HG03097 (cell line): ENCODE measurements at regions not wholly inside any gene's neighbourhood (a gene's known extent, or its start where the extent isn't known, plus 50 kb on each side); places are given as distances from the start of the nearest gene placed in this dataset.

Experiments used
- ATAC-seq: cut with Tn5 transposase; IDR thresholded peaks from one replicate; pipeline ENCODE4 v1.9.1; 2021; ENCODE audit not compliant: unreplicated experiment, low FRiP score

DNA sequence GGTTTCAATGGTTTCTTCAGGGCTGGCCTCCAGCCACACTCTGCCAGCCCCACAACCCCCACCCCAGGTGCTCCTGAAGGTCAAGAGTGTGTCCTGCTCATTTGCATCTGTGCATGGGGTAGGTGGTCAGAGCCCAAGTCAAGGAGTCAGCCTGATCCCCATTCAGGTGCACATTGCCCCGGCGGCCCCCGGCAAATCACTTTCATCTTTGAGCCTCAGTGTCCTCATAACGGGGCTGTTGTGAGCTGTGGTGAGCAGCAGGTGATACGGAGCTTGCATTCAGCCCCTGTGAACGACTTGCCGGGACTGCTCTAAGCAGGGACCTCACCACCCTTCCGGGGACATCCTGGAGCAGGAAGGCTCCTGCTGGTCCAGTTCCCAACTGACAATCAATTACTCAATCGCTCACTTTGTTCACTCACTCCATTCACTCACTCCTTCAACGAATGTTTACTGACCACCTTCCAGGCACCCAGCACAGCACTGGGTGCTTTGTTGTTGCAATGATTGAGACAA, 93.2 kb upstream of the CPEB4 start:
- no peak for ATAC-seq

GRCh38 chr5:173795601-173796000, 92.5 kb upstream of the CPEB4 start:
- no peak for ATAC-seq

GRCh38 chr5:173796721-173797495, 91.2 kb upstream of the CPEB4 start:
- no peak for ATAC-seq

GRCh38 chr5:173798127-173798810, 89.9 kb upstream of the CPEB4 start:
- no peak for ATAC-seq

DNA sequence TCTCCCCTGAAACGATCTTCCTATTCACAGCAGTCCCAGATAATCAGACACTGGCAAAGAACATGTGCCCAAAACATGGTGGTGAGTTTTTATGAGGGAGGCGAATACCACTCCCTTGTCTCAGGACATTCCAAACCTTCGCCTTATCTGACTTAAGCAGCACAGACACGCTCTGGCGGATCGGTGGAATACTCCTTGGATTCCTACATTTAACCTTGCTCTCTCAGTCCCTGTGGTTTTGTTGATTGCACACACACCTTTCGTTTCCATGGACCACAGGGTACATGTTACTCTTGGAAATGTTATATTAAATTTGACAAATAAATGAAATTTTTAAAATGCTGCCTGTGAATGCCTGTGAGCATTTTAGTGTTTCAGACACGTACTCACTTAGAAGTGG, 87.8 kb upstream of the CPEB4 start:
- ATAC-seq = no peak

- ATAC-seq = no peak
These were observed 87.1 kb upstream of the CPEB4 start for GRCh38 chr5:173801006-173801405.

- no peak for ATAC-seq
These were observed 85.4 kb upstream of the CPEB4 start for GRCh38 chr5:173802670-173803165.

DNA sequence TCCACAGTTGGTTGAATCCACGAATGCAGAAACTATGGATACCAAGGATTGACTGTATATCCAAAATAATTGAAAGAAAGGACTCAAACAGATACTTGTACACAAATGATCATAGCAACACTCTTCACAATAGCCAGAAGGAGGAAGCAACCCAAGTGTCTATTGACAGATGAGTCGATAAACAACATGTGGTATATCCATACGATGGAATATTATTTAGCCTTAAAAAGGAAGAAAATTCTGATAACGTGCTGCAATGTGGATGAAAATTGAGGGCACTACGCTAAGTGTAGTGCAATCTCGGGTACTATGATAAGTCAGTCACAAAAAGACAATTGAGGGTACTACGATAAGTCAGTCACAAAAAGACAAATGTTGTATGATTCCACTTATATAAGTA, 83.6 kb upstream of the CPEB4 start:
- ATAC-seq = no peak

- ATAC-seq = no peak
These were observed 81.7 kb upstream of the CPEB4 start for GRCh38 chr5:173806270-173807035.

DNA sequence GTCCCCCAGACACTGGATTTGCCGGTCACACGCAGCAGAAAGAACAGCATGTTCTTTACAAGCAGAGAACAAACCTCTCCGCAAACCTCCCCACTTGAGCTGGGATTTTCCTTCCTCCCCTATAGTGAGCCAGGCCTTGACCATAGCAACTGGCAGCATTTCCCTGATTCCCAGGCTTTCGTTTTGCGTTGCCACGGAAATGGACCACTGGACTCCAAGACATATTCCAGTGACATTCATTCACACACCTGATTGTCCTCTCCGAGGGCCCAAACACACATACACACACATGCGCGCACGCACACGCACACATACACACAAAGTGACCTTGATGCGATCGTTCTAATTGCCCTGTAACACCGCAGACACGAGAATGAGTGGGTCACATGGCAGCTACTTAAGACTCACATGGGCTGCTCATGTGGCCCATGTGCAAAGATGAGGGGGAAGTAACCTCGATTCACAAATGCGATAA, 80.9 kb upstream of the CPEB4 start:
- no peak for ATAC-seq

- ATAC-seq = no peak
These were observed 79.9 kb upstream of the CPEB4 start for GRCh38 chr5:173808079-173808808.

DNA sequence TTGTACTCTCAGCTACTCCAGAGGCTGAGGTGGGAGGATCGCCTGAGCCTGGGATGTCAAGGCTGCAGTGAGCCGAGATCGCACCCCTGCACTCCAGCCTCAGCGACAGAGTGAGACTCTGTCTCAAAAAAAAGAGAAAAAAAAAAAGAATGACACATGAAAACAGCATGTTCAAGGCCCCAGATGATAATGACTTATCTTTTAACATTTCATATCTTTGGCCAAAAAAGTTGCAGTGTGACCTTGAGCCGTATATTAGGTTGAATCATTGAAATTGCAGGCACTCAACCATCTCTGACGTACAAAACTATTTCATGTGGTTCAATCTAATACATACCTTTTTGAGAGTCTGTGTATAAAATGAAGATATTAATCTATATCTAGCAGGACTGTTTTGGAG, 79.1 kb upstream of the CPEB4 start:
- no peak for ATAC-seq

DNA sequence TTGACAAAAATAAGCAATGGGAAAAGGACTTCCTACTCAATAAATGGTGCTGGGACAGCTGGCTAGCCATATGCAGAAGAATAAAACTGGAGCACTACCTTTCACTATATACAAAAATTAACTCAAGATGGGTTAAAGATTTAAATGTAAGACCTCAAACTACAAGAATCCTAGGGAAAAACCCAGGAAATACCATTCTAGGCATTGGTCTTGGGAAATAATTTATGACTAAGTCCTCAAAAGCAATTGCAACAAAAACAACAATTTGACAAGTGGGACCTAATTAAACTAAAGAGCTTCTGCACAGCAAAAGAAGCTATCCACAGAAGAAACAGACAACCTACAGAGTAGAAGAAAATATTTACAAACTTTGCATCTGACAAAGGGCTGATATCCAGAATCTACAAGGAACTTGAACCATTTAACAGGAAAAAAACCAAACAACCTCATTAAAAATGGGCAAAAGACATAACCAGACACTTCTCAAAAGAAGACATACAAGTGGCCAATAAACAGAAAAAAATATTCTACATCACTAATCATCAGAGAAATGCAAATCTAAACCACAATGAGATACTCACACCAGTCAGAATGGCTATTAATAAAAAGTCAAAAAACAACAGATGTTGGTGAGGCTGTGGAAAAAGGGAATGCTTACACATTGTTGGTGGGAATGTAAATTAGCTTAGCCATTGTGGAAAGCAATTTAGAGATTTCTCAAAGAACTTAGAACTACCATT, 75.2 kb upstream of the CPEB4 start:
- ATAC-seq = no peak

DNA sequence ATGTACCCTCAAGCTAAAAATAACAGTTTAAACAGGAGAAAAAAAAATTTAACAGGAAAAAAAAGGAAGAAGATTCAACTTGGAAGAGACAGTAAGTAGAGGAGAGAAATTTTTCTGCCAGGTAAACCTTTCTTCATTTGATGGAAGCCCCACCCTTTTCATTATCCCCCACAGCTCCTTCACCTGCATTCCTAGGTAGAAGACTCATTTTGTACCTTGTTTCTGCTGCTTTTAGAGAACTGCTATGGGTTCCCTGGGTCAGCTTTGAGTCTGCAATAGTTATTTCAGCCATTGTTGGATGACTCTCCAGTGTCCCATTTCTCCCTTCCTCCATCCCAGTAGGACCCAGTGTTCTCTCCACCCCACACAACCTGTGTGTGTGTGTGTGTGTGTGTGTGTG, 74.1 kb upstream of the CPEB4 start:
- ATAC-seq = no peak

GRCh38 chr5:173815571-173815970, 72.6 kb upstream of the CPEB4 start:
- ATAC-seq = no peak

DNA sequence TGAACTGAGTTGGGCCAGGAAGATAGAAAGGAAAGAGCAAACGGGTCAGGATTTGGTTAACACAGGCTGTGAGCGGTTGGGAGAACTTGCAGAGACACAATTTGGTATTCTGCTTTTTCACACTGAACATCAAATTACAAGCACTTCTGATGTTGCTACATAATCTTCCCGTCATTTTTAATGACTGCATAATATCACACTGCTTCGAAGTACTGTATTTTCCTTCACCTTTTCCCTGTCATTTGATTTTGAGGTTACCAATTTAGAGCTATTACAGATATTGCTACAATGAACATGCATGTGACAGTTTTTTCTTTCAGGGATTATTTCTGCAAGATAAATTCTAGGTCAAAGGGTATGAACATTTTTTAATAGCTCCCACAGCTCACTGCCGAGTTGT, 71.4 kb upstream of the CPEB4 start:
- ATAC-seq = no peak

DNA sequence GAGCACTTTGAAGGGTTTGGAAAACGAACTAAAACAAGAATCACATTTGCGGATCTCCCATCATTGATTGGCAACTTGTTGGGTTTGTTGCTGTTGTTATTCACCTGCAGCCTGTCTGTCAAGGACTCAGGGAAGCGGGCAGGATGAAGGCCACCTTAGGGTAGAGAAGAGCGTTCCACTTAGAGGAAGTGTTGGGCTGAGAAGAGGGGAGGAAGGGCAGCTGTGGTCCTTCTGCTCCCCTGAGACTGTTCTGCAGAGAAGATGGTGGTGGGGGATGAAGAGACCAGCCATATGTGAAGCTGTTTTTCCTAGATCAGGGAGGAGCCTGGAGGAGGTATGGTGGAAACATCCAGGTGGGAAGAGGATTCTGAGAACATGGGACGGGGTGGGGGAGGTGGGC, 70.6 kb upstream of the CPEB4 start:
- no peak for ATAC-seq

GRCh38 chr5:173819521-173819920, 68.6 kb upstream of the CPEB4 start:
- ATAC-seq = no peak

DNA sequence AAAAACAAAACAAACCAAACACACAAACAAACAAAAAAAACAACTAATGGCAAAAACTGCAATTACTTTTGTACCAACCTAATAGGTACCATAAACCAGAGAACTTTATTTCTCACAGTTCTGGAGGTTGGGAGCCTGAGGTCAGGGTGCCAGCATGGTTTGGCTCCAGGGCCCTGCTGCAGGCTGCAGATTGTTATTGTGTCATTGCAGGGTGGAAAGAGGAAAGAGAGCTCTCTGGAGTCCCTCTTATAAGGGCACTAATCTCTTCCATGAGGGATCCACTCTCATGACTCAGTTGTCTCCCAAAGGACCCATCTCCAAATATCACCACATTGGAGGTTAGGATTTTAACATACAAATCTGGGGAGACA, 64.9 kb upstream of the CPEB4 start:
- no peak for ATAC-seq
